H9 (cell line): ENCODE measurements at regions not wholly inside any gene's neighbourhood (a gene's known extent, or its start where the extent isn't known, plus 50 kb on each side); places are given as distances from the start of the nearest gene placed in this dataset.

ENCODE experiments used
- DNase-seq: peaks from one replicate; pipeline ENCODE4 v3.0.0-alpha.2; 2017
- H2AFZ ChIP-seq: one replicate; pipeline ENCODE4 v1.6.1; 2013; ENCODE audit warnings: mild to moderate bottlenecking, low read length, control low read depth, moderate library complexity
- H2AK5ac ChIP-seq: 2 replicates; pipeline ENCODE4 v1.6.1; 2013; ENCODE audit warnings: low read length, control low read depth, mixed read lengths; ENCODE audit not compliant: insufficient read length
- H2BK120ac ChIP-seq: one replicate; pipeline ENCODE4 v1.6.1; 2013; ENCODE audit warnings: low read depth, mild to moderate bottlenecking, low read length, control low read depth, inconsistent platforms; ENCODE audit not compliant: poor library complexity, severe bottlenecking
- H2BK12ac ChIP-seq: 2 replicates; pipeline ENCODE4 v1.6.1; 2013; ENCODE audit warnings: low read length, control low read depth, mixed read lengths, low read depth; ENCODE audit not compliant: insufficient read length
- H2BK15ac ChIP-seq: 2 replicates; pipeline ENCODE4 v1.6.1; 2013; ENCODE audit warnings: low read depth, low read length, control low read depth
- H2BK20ac ChIP-seq: one replicate; pipeline ENCODE4 v1.6.1; 2013; ENCODE audit warnings: low read depth, mild to moderate bottlenecking, low read length, control low read depth, inconsistent platforms; ENCODE audit not compliant: poor library complexity, severe bottlenecking
- H2BK5ac ChIP-seq: 2 replicates; pipeline ENCODE4 v1.6.1; 2013; ENCODE audit warnings: low read length, control low read depth, mixed read lengths; ENCODE audit not compliant: insufficient read length
- H3K14ac ChIP-seq: 2 replicates; pipeline ENCODE4 v1.6.1; 2013; ENCODE audit warnings: low read length, control low read depth; ENCODE audit not compliant: insufficient read depth
- H3K18ac ChIP-seq: 2 replicates; pipeline ENCODE4 v1.6.1; 2013; ENCODE audit warnings: low read depth, mild to moderate bottlenecking, mixed read lengths, low read length, control low read depth; ENCODE audit not compliant: insufficient read length
- H3K23ac ChIP-seq: 2 replicates; pipeline ENCODE4 v1.6.1; 2013; ENCODE audit warnings: low read length, control low read depth, mixed read lengths, low read depth; ENCODE audit not compliant: insufficient read length
- H3K23me2 ChIP-seq: 2 replicates; pipeline ENCODE4 v1.6.1; 2013; ENCODE audit warnings: low read depth, mild to moderate bottlenecking, mixed read lengths, low read length, control low read depth; ENCODE audit not compliant: insufficient read length, poor library complexity, severe bottlenecking
- H3K27ac ChIP-seq: 2 replicates; pipeline ENCODE4 v1.5.1; 2013; ENCODE audit warnings: low read length, control low read depth, mixed read lengths, low read depth; ENCODE audit not compliant: insufficient read length
- H3K27me3 ChIP-seq: 2 replicates; pipeline ENCODE4 v1.6.1; 2013; ENCODE audit warnings: low read length, control low read depth, inconsistent platforms; ENCODE audit not compliant: insufficient read depth
- H3K4ac ChIP-seq: 2 replicates; pipeline ENCODE4 v1.6.1; 2013; ENCODE audit warnings: low read depth, mild to moderate bottlenecking, control low read depth, inconsistent platforms, low read length, moderate library complexity
- H3K4me1 ChIP-seq: 2 replicates; pipeline ENCODE4 v1.6.1; 2013; ENCODE audit warnings: low read length, control low read depth, inconsistent platforms; ENCODE audit not compliant: insufficient read depth
- H3K4me2 ChIP-seq: 2 replicates; pipeline ENCODE4 v1.6.1; 2013; ENCODE audit warnings: low read length, control low read depth, mixed read lengths; ENCODE audit not compliant: insufficient read length, insufficient read depth
- H3K56ac ChIP-seq: 2 replicates; pipeline ENCODE4 v1.6.1; 2013; ENCODE audit warnings: low read depth, mild to moderate bottlenecking, mixed read lengths, low read length, control low read depth; ENCODE audit not compliant: insufficient read length
- H3K79me1 ChIP-seq: 2 replicates; pipeline ENCODE4 v1.6.1; 2013; ENCODE audit warnings: low read depth, mild to moderate bottlenecking, moderate library complexity, low read length, control low read depth, inconsistent platforms; ENCODE audit not compliant: insufficient read depth, poor library complexity, severe bottlenecking
- H3K79me2 ChIP-seq: 2 replicates; pipeline ENCODE4 v1.6.1; 2013; ENCODE audit warnings: low read length, control low read depth, inconsistent platforms; ENCODE audit not compliant: insufficient read depth
- H3K9ac ChIP-seq: 2 replicates; pipeline ENCODE4 v1.6.1; 2013; ENCODE audit warnings: low read length, control low read depth, mixed read lengths; ENCODE audit not compliant: insufficient read length; ENCODE audit errors: extremely low read depth
- H3K9me3 ChIP-seq: one replicate; pipeline ENCODE4 v1.6.1; 2013; ENCODE audit warnings: low read depth, low read length, inconsistent platforms; ENCODE audit not compliant: control insufficient read depth
- H3T11ph ChIP-seq: one replicate; pipeline ENCODE4 v1.6.1; 2013; ENCODE audit warnings: mild to moderate bottlenecking, low read length, control low read depth, inconsistent platforms
- H4K20me1 ChIP-seq: one replicate; pipeline ENCODE4 v1.6.1; 2013; ENCODE audit not compliant: control insufficient read depth, insufficient read length, insufficient read depth
- H4K5ac ChIP-seq: 2 replicates; pipeline ENCODE4 v1.6.1; 2013; ENCODE audit warnings: low read depth, mild to moderate bottlenecking, mixed read lengths, low read length, control low read depth; ENCODE audit not compliant: insufficient read length
- H4K8ac ChIP-seq: replicated peaks from 2 replicates; pipeline ENCODE4 v1.6.1; 2013; ENCODE audit warnings: low read length, control low read depth, mixed read lengths, low read depth; ENCODE audit not compliant: insufficient read length
- H4K91ac ChIP-seq: 2 replicates; pipeline ENCODE4 v1.6.1; 2013; ENCODE audit warnings: low read depth, mild to moderate bottlenecking, moderate library complexity, mixed read lengths, low read length, control low read depth; ENCODE audit not compliant: insufficient read length
- H3K27ac Mint-ChIP-seq, 3 experiments: 2 replicates in 2 of 3; 3 replicates in 1 of 3; pipeline ENCODE4 v1.8.0; 2020 to 2021; ENCODE audit warnings: mixed read lengths in 3 of 3, mild to moderate bottlenecking in 1 of 3, moderate library complexity in 1 of 3
- H3K27me3 Mint-ChIP-seq: 2 replicates; pipeline ENCODE4 v1.8.0; 2021; ENCODE audit warnings: low read depth, mild to moderate bottlenecking, moderate library complexity, mixed read lengths
- H3K36me3 Mint-ChIP-seq, 3 experiments: 2 replicates in 2 of 3; 3 replicates in 1 of 3; pipeline ENCODE4 v1.8.0; 2020 to 2021; ENCODE audit warnings: low read depth in 3 of 3, mixed read lengths in 3 of 3; ENCODE audit not compliant: insufficient read depth in 1 of 3
- H3K4me1 Mint-ChIP-seq, 2 experiments: 2 replicates each; pipeline ENCODE4 v1.8.0; 2020; ENCODE audit warnings: mixed read lengths in 2 of 2
- H3K4me3 Mint-ChIP-seq, 2 experiments: 2 replicates in 1 of 2; 3 replicates in 1 of 2; pipeline ENCODE4 v1.8.0; 2020 to 2021; ENCODE audit warnings: mild to moderate bottlenecking in 2 of 2, mixed read lengths in 2 of 2, moderate library complexity in 1 of 2
- H3K9me3 Mint-ChIP-seq, 2 experiments: 2 replicates in 1 of 2; 3 replicates in 1 of 2; pipeline ENCODE4 v1.8.0; 2020; ENCODE audit warnings: mild to moderate bottlenecking in 2 of 2, mixed read lengths in 2 of 2, moderate library complexity in 1 of 2
- CTCF ChIP-seq: fragments of 200-600 bp; sonication (generic); conservative IDR thresholded peaks from 3 replicates; pipeline ENCODE4 v1.8.0; 2021; ENCODE audit warnings: antibody characterized with exemption, mild to moderate bottlenecking
- WGBS: extraction: QIAGEN DNeasy Blood & Tissue Kit; methylation state at CpG from one replicate; pipeline ENCODE4 v1.1.7; 2013; ENCODE audit warnings: missing lambda C conversion rate, low lambda C conversion rate, mixed read lengths; ENCODE audit not compliant: insufficient read length; ENCODE audit errors: extremely low coverage; 5-methylcytosine and 5-hydroxymethylcytosine counted together

- no peak overlapping the region for H3K14ac ChIP-seq
- no peaks in the 10 kb centered on the region for H3K9me3 ChIP-seq
- no peaks in the 10 kb centered on the region for H3K79me2 ChIP-seq
- H3K27me3 Mint-ChIP-seq = no peaks in the 10 kb centered on the region
- no peak overlapping the region for H3K9ac ChIP-seq
- H2BK120ac ChIP-seq = no peak overlapping the region
- no peaks in the 10 kb centered on the region for H3K79me1 ChIP-seq
- H4K20me1 ChIP-seq = no peaks in the 10 kb centered on the region
- no peaks in the 10 kb centered on the region for H3K9me3 Mint-ChIP-seq
- no peak overlapping the region for H3K4me3 Mint-ChIP-seq
- no peak overlapping the region for H3K56ac ChIP-seq
- H3K27ac ChIP-seq = no peak overlapping the region
- no peaks in the 10 kb centered on the region for H3K36me3 Mint-ChIP-seq
- peaks cover 29 to 36% of the 10 kb centered on the region in 2 experiments for H3K4me1 Mint-ChIP-seq
- no peak overlapping the region for H3K27ac Mint-ChIP-seq
- no peak overlapping the region for H4K91ac ChIP-seq
- no peak overlapping the region for H2BK20ac ChIP-seq
- H4K5ac ChIP-seq = no peak overlapping the region
- no peak overlapping the region for H3T11ph ChIP-seq
- no peak overlapping the region for H4K8ac ChIP-seq
- H3K4ac ChIP-seq = no peak overlapping the region
- H3K23ac ChIP-seq = no peak overlapping the region
- no peaks in the 10 kb centered on the region; the same call in 1 of the 2 replicates for H3K4me1 ChIP-seq
- H2BK12ac ChIP-seq = no peak overlapping the region
- H3K4me2 ChIP-seq = no peak overlapping the region
- no peaks in the 10 kb centered on the region for H3K23me2 ChIP-seq
- H2AK5ac ChIP-seq = no peak overlapping the region
- WGBS = no CpG with 5 or more reads among the region's 1 CpG
- no peak overlapping the region for H3K18ac ChIP-seq
- TF ChIP-seq CTCF = no peak
- H2AFZ ChIP-seq = no peak overlapping the region
- H2BK15ac ChIP-seq = no peak overlapping the region
- H2BK5ac ChIP-seq = no peak overlapping the region
- no peak for DNase-seq
- H3K27me3 ChIP-seq = no peaks in the 10 kb centered on the region
Observed at GRCh38 chr12:76698316-76698715, 65.6 kb upstream of the ZDHHC17 start.
